ENCODE measurements at regions not wholly inside any gene's neighbourhood (a gene's known extent, or its start where the extent isn't known, plus 50 kb on each side); places are given as distances from the start of the nearest gene placed in this dataset.

DNA sequence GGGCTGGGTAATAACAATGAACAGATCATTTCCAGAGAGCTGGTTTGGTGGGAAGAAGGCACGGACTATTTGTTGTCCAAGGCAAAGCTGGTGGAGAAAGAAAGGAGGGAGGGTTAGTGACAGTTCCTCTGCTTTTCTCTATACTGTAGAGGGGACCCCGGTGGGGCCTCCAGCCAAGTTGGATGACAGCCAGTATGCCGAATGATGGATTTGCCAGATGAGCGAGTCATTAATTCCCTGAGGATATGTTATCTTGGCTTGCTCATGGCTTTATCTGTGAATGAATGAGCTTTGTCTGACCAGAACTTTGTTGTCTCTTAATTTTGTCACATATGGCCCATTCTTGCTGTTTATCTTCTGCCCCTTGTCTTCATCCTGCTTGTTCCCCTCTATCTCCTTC lies 158.6 kb upstream of the GLRA1 start:
- TF ChIP-seq CTCF (conservative IDR thresholded peaks at IDR 0.05 in 1 of 2, IDR thresholded peaks at IDR 0.05 in 1 of 2; ENCODE audit: low read depth in 1 of 2, low read length in 2 of 2): no peak
- no peak for TF ChIP-seq EZH2 (IDR thresholded peaks at IDR 0.05; ENCODE audit: low read length, missing control alignments)

Measured in fibroblast of lung (primary cell).